ENCODE measurements at regions not wholly inside any gene's neighbourhood (a gene's known extent, or its start where the extent isn't known, plus 50 kb on each side); places are given as distances from the start of the nearest gene placed in this dataset.

DNA sequence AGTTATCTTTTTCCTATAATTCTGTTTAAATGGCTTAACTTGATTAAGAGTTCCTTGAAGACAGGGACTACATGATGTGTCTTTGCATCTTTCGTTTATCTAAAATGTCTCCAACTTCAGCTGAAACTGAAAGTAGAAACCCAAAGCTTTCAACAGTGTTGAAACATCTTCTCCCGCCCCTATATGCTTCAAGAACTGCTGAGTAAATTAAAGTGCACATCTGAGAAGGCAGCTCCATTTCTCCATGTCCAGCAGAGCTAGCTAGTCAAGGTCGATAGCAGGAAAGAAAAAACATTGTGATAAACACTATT lies 185.7 kb upstream of the TBL1X start:
- no peak for TF ChIP-seq POLR2AphosphoS5 (IDR thresholded peaks at IDR 0.05)
- TF ChIP-seq, protein P1, sequence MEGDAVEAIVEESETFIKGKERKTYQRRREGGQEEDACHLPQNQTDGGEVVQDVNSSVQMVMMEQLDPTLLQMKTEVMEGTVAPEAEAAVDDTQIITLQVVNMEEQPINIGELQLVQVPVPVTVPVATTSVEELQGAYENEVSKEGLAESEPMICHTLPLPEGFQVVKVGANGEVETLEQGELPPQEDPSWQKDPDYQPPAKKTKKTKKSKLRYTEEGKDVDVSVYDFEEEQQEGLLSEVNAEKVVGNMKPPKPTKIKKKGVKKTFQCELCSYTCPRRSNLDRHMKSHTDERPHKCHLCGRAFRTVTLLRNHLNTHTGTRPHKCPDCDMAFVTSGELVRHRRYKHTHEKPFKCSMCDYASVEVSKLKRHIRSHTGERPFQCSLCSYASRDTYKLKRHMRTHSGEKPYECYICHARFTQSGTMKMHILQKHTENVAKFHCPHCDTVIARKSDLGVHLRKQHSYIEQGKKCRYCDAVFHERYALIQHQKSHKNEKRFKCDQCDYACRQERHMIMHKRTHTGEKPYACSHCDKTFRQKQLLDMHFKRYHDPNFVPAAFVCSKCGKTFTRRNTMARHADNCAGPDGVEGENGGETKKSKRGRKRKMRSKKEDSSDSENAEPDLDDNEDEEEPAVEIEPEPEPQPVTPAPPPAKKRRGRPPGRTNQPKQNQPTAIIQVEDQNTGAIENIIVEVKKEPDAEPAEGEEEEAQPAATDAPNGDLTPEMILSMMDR (IDR thresholded peaks at IDR 0.05) = no peak
- no peak for TF ChIP-seq EP300 (IDR thresholded peaks at IDR 0.05)
- TF ChIP-seq POLR2A (IDR thresholded peaks at IDR 0.05) = no peak

Data from suprapubic skin (tissue), 4 donors.